HFFc6 (cell line): ENCODE measurements at regions not wholly inside any gene's neighbourhood (a gene's known extent, or its start where the extent isn't known, plus 50 kb on each side); places are given as distances from the start of the nearest gene placed in this dataset.

ENCODE experiments used
- DNase-seq: peaks from one replicate; pipeline ENCODE4 v3.0.0-alpha.2; 2018
- H3K27ac Mint-ChIP-seq: 2 replicates; pipeline ENCODE4 v1.8.0; 2020; ENCODE audit warnings: mild to moderate bottlenecking, mixed read lengths
- H3K27me3 Mint-ChIP-seq: 2 replicates; pipeline ENCODE4 v1.8.0; 2021; ENCODE audit warnings: mild to moderate bottlenecking, moderate library complexity, mixed read lengths; ENCODE audit not compliant: insufficient read depth
- H3K36me3 Mint-ChIP-seq: 2 replicates; pipeline ENCODE4 v1.8.0; 2021; ENCODE audit warnings: low read depth, mixed read lengths
- H3K4me1 Mint-ChIP-seq: 2 replicates; pipeline ENCODE4 v1.8.0; 2020; ENCODE audit warnings: low read depth, mixed read lengths
- H3K4me3 Mint-ChIP-seq: 2 replicates; pipeline ENCODE4 v1.8.0; 2020; ENCODE audit warnings: mild to moderate bottlenecking, moderate library complexity, mixed read lengths
- H3K9me3 Mint-ChIP-seq: 2 replicates; pipeline ENCODE4 v1.8.0; 2020; ENCODE audit warnings: mild to moderate bottlenecking, mixed read lengths
- TF ChIP-seq, protein P1 (sequence below): fragments of 200-600 bp; sonication (generic); IDR thresholded peaks from 2 replicates; pipeline ENCODE4 v1.5.0; 2021; ENCODE audit warnings: antibody characterized with exemption, mild to moderate bottlenecking

GRCh38 chr4:113838460-113838859 lies 76.9 kb upstream of the CAMK2D start:
- Mint-ChIP-seq H3K36me3 (0 out of 2 replicates have a peak, but pooled peaks cover 5% of the 10 kb centered on the region), H3K27ac (peak overlapping the region; percentile 85), H3K9me3 (no peaks in the 10 kb centered on the region), H3K27me3 (no peaks in the 10 kb centered on the region), H3K4me3 (no peak overlapping the region), H3K4me1 (peaks cover 76% of the 10 kb centered on the region)
- TF ChIP-seq, protein P1, sequence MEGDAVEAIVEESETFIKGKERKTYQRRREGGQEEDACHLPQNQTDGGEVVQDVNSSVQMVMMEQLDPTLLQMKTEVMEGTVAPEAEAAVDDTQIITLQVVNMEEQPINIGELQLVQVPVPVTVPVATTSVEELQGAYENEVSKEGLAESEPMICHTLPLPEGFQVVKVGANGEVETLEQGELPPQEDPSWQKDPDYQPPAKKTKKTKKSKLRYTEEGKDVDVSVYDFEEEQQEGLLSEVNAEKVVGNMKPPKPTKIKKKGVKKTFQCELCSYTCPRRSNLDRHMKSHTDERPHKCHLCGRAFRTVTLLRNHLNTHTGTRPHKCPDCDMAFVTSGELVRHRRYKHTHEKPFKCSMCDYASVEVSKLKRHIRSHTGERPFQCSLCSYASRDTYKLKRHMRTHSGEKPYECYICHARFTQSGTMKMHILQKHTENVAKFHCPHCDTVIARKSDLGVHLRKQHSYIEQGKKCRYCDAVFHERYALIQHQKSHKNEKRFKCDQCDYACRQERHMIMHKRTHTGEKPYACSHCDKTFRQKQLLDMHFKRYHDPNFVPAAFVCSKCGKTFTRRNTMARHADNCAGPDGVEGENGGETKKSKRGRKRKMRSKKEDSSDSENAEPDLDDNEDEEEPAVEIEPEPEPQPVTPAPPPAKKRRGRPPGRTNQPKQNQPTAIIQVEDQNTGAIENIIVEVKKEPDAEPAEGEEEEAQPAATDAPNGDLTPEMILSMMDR, result no peak
- no peak for DNase-seq

- peaks cover 86% of the 10 kb centered on the region for H3K4me1 Mint-ChIP-seq
- H3K27ac Mint-ChIP-seq, result peak overlapping the region; percentile 85
- H3K9me3 Mint-ChIP-seq, result no peaks in the 10 kb centered on the region
- H3K4me3 Mint-ChIP-seq, result peak overlapping the region; percentile 39
- TF ChIP-seq, protein P1, result no peak
- H3K36me3 Mint-ChIP-seq, result 0 out of 2 replicates have a peak, but pooled peaks cover 5% of the 10 kb centered on the region
- DNase-seq, result peak; percentile 84
- no peaks in the 10 kb centered on the region for H3K27me3 Mint-ChIP-seq
These were observed 75.9 kb upstream of the CAMK2D start for GRCh38 chr4:113837397-113837796.

DNA sequence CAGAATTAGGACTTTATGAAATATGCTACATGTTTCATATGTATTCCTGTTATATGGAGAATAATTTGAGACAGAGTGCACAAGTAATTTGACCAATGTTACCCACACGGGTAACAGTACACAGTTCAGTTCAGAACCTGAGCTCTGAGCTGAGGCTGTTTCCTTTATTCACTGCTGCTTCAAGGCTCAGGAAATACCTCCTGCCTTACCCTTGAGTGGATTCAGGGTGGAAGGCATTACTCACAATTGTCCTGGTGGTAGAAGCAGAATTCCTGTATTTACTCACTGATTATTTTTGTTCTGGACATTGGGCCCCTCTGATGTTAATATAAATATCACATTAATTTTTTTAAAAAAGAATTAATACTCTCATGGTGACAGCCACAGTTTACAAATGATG lies 73.5 kb upstream of the CAMK2D start:
- H3K4me3 Mint-ChIP-seq, result peak overlapping the region; percentile 59

DNA sequence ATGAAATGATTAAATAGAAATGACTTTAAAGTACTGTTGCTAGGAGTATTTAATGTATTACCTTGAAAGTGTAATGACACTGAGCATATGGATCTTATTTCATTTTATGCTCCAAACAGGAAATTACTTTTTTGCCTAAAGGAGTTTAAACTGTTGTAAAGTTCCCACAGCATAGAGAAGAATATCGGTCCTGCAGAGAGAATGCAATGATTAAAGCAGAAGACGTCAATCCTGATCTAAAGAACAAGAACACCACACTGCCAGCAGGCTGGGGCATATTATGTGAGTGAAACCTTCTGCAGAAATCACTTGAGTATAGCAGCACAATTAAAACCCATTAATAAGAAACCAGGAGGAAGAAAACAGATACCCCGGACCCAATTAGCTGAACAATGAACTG lies 72.8 kb upstream of the CAMK2D start:
- Mint-ChIP-seq H3K4me1 (peaks cover 67% of the 10 kb centered on the region), H3K27me3 (no peaks in the 10 kb centered on the region), H3K4me3 (peak overlapping the region; percentile 59), H3K9me3 (no peaks in the 10 kb centered on the region), H3K27ac (peak overlapping the region; percentile 60), H3K36me3 (0 out of 2 replicates have a peak, but pooled peaks cover 1% of the 10 kb centered on the region)
- DNase-seq, result no peak
- TF ChIP-seq, protein P1, result no peak

More for the DNA sequence above, 73.5 kb upstream of the CAMK2D start:
- peaks cover 71% of the 10 kb centered on the region for H3K4me1 Mint-ChIP-seq
- 0 out of 2 replicates have a peak, but pooled peaks cover 5% of the 10 kb centered on the region for H3K36me3 Mint-ChIP-seq
- DNase-seq, result peak; percentile 63
- H3K27me3 Mint-ChIP-seq, result no peaks in the 10 kb centered on the region
- TF ChIP-seq, protein P1, result no peak; the same call in 1 of the 2 replicates
- no peaks in the 10 kb centered on the region for H3K9me3 Mint-ChIP-seq
- H3K27ac Mint-ChIP-seq, result peak overlapping the region; percentile 60; the same call in 1 of the 2 replicates

GRCh38 chr4:113832803-113833202 lies 71.3 kb upstream of the CAMK2D start:
- peaks cover 67% of the 10 kb centered on the region for H3K4me1 Mint-ChIP-seq
- no peak overlapping the region for H3K27ac Mint-ChIP-seq
- H3K4me3 Mint-ChIP-seq, result no peak overlapping the region

More at GRCh38 chr4:113832803-113833202, 71.3 kb upstream of the CAMK2D start:
- no peak for DNase-seq
- TF ChIP-seq, protein P1, result no peak
- no peaks in the 10 kb centered on the region for H3K27me3 Mint-ChIP-seq
- no peaks in the 10 kb centered on the region for H3K9me3 Mint-ChIP-seq
- H3K36me3 Mint-ChIP-seq, result no peaks in the 10 kb centered on the region
